ENCODE measurements at regions not wholly inside any gene's neighbourhood (a gene's known extent, or its start where the extent isn't known, plus 50 kb on each side); places are given as distances from the start of the nearest gene placed in this dataset.
A peak's percentile ranks its signal among the peaks of the same experiment; 100 is the strongest.

GRCh38 chr3:150268426-150269391 lies 139.4 kb upstream of the TSC22D2 start:
- TF ChIP-seq, protein P1, sequence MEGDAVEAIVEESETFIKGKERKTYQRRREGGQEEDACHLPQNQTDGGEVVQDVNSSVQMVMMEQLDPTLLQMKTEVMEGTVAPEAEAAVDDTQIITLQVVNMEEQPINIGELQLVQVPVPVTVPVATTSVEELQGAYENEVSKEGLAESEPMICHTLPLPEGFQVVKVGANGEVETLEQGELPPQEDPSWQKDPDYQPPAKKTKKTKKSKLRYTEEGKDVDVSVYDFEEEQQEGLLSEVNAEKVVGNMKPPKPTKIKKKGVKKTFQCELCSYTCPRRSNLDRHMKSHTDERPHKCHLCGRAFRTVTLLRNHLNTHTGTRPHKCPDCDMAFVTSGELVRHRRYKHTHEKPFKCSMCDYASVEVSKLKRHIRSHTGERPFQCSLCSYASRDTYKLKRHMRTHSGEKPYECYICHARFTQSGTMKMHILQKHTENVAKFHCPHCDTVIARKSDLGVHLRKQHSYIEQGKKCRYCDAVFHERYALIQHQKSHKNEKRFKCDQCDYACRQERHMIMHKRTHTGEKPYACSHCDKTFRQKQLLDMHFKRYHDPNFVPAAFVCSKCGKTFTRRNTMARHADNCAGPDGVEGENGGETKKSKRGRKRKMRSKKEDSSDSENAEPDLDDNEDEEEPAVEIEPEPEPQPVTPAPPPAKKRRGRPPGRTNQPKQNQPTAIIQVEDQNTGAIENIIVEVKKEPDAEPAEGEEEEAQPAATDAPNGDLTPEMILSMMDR (IDR thresholded peaks at IDR 0.05; ENCODE audit: unreplicated experiment in 3 of 3), result no peak
- Mint-ChIP-seq H3K27ac (peak overlapping the region in 2 of 3 experiments; percentile 17 to 88), H3K4me1 (peaks cover 48% of the 10 kb centered on the region), H3K36me3 (ENCODE audit: low read depth) (no peaks in the 10 kb centered on the region), H3K27me3 (ENCODE audit: low read depth) (no peaks in the 10 kb centered on the region), H3K9me3 (no peaks in the 10 kb centered on the region), H3K4me3 (no peak overlapping the region)

GRCh38 chr3:150267288-150267687 lies 140.8 kb upstream of the TSC22D2 start:
- TF ChIP-seq, protein P1 (IDR thresholded peaks at IDR 0.05; ENCODE audit: unreplicated experiment in 3 of 3), result no peak
- Mint-ChIP-seq H3K27ac (no peak overlapping the region), H3K27me3 (ENCODE audit: low read depth) (no peaks in the 10 kb centered on the region), H3K9me3 (no peaks in the 10 kb centered on the region), H3K4me3 (no peak overlapping the region), H3K4me1 (peaks cover 48% of the 10 kb centered on the region), H3K36me3 (ENCODE audit: low read depth) (no peaks in the 10 kb centered on the region)

- Mint-ChIP-seq H3K4me3 (no peak overlapping the region), H3K27me3 (ENCODE audit: low read depth) (no peaks in the 10 kb centered on the region), H3K36me3 (ENCODE audit: low read depth) (no peaks in the 10 kb centered on the region), H3K9me3 (no peaks in the 10 kb centered on the region), H3K4me1 (peaks cover 35% of the 10 kb centered on the region), H3K27ac (peak overlapping the region; percentile 25 to 79 (median 49))
- TF ChIP-seq, protein P1 (IDR thresholded peaks at IDR 0.05; ENCODE audit: unreplicated experiment in 3 of 3), result no peak
These were observed 142.8 kb upstream of the TSC22D2 start for GRCh38 chr3:150265305-150265704.

GRCh38 chr3:150264561-150265279 lies 143.4 kb upstream of the TSC22D2 start:
- H3K36me3 Mint-ChIP-seq (ENCODE audit: low read depth), result no peaks in the 10 kb centered on the region
- peak overlapping the region; percentile 25 to 79 (median 49) for H3K27ac Mint-ChIP-seq
- no peaks in the 10 kb centered on the region for H3K27me3 Mint-ChIP-seq (ENCODE audit: low read depth)

GRCh38 chr3:150261958-150262357 lies 146.1 kb upstream of the TSC22D2 start:
- no peak overlapping the region for H3K4me3 Mint-ChIP-seq
- TF ChIP-seq, protein P1 (IDR thresholded peaks at IDR 0.05; ENCODE audit: unreplicated experiment in 3 of 3), result no peak
- no peak overlapping the region for H3K27ac Mint-ChIP-seq
- H3K9me3 Mint-ChIP-seq, result no peaks in the 10 kb centered on the region
- no peaks in the 10 kb centered on the region for H3K27me3 Mint-ChIP-seq (ENCODE audit: low read depth)
- H3K36me3 Mint-ChIP-seq (ENCODE audit: low read depth), result no peaks in the 10 kb centered on the region
- H3K4me1 Mint-ChIP-seq, result peaks cover 27% of the 10 kb centered on the region

More at GRCh38 chr3:150264561-150265279, 143.4 kb upstream of the TSC22D2 start:
- TF ChIP-seq, protein P1 (IDR thresholded peaks at IDR 0.05; ENCODE audit: unreplicated experiment in 3 of 3), result no peak
- no peak overlapping the region for H3K4me3 Mint-ChIP-seq
- no peaks in the 10 kb centered on the region for H3K9me3 Mint-ChIP-seq
- peaks cover 38% of the 10 kb centered on the region for H3K4me1 Mint-ChIP-seq
